WTC11 (cell line): ENCODE measurements at regions not wholly inside any gene's neighbourhood (a gene's known extent, or its start where the extent isn't known, plus 50 kb on each side); places are given as distances from the start of the nearest gene placed in this dataset.
A peak's percentile ranks its signal among the peaks of the same experiment; 100 is the strongest.

Experiments
- ATAC-seq: fragments of 200-7000 bp; cut with Tn5 transposase; 2 replicates; pipeline ENCODE4 v1.10.0; 2021; ENCODE audit warnings: mild to moderate bottlenecking, moderate library complexity
- CTCF ChIA-PET: fragments of 300-600 bp; sonication (Branson Sonifier 250); formaldehyde crosslinking; loops from one replicate; lab custom pipeline; 2021; ENCODE audit warnings: antibody characterized with exemption; lab: Charles Lee
- POLR2A ChIA-PET: fragments of 350-600 bp; sonication (Branson Sonifier 250); formaldehyde crosslinking; loops from one replicate; lab custom pipeline; 2021; ENCODE audit warnings: antibody characterized with exemption; lab: Charles Lee
- DNase-seq: peaks from one replicate; pipeline ENCODE4 v3.0.0; 2021; ENCODE audit warnings: low spot score
- H3K27ac Mint-ChIP-seq: 2 replicates; pipeline ENCODE4 v1.8.0; 2021; ENCODE audit warnings: mixed read lengths
- H3K27me3 Mint-ChIP-seq: 2 replicates; pipeline ENCODE4 v1.8.0; 2021; ENCODE audit warnings: low read depth, mild to moderate bottlenecking, moderate library complexity, mixed read lengths
- H3K36me3 Mint-ChIP-seq: 2 replicates; pipeline ENCODE4 v1.8.0; 2021; ENCODE audit warnings: mixed read lengths
- H3K4me1 Mint-ChIP-seq: 2 replicates; pipeline ENCODE4 v1.8.0; 2022; ENCODE audit warnings: mixed read lengths
- H3K4me3 Mint-ChIP-seq: 2 replicates; pipeline ENCODE4 v1.8.0; 2021; ENCODE audit warnings: mild to moderate bottlenecking, moderate library complexity, mixed read lengths
- H3K9me3 Mint-ChIP-seq: 2 replicates; pipeline ENCODE4 v1.8.0; 2021; ENCODE audit warnings: mixed read lengths
- AR ChIP-seq: fragments of 250-450 bp; sonication (Bioruptor Pico); IDR thresholded peaks from 2 replicates; pipeline ENCODE4 v1.9.0; 2021; ENCODE audit warnings: mild to moderate bottlenecking
- CDX4 ChIP-seq: fragments of 250-450 bp; sonication (Bioruptor Pico); IDR thresholded peaks from 2 replicates; pipeline ENCODE4 v1.9.0; 2021; ENCODE audit warnings: moderate library complexity, mild to moderate bottlenecking, inconsistent platforms, borderline replicate concordance
- EMX1 ChIP-seq: fragments of 250-450 bp; sonication (Bioruptor Pico); IDR thresholded peaks from 2 replicates; pipeline ENCODE4 v1.8.0; 2021; ENCODE audit warnings: mild to moderate bottlenecking
- FOXP1 ChIP-seq: sonication (generic); formaldehyde crosslinking; IDR thresholded peaks from 2 replicates; pipeline ENCODE4 v1.8.0; 2022; ENCODE audit warnings: missing genetic modification reagents, mild to moderate bottlenecking, moderate library complexity, borderline replicate concordance
- FOXP4 ChIP-seq: sonication (generic); formaldehyde crosslinking; IDR thresholded peaks from 2 replicates; pipeline ENCODE4 v1.8.0; 2022; ENCODE audit warnings: mild to moderate bottlenecking, missing genetic modification reagents
- MXD4 ChIP-seq: fragments of 250-450 bp; sonication (Bioruptor Pico); IDR thresholded peaks from 2 replicates; pipeline ENCODE4 v1.8.0; 2021; ENCODE audit warnings: mild to moderate bottlenecking, moderate library complexity, borderline replicate concordance
- MYBL2 ChIP-seq: sonication (generic); formaldehyde crosslinking; IDR thresholded peaks from 2 replicates; pipeline ENCODE4 v1.8.1; 2023; ENCODE audit warnings: mild to moderate bottlenecking, moderate library complexity, missing genetic modification reagents
- NR1H2 ChIP-seq: sonication (generic); formaldehyde crosslinking; IDR thresholded peaks from 2 replicates; pipeline ENCODE4 v1.9.0; 2021; ENCODE audit warnings: mild to moderate bottlenecking, moderate library complexity, missing genetic modification reagents
- NR2C2 ChIP-seq: sonication (generic); formaldehyde crosslinking; IDR thresholded peaks from 2 replicates; pipeline ENCODE4 v1.8.0; 2022; ENCODE audit warnings: mild to moderate bottlenecking, missing genetic modification reagents
- RELA ChIP-seq: sonication (generic); formaldehyde crosslinking; IDR thresholded peaks from 2 replicates; pipeline ENCODE4 v1.8.1; 2022; ENCODE audit warnings: missing genetic modification reagents, mild to moderate bottlenecking, borderline replicate concordance
- SMAD4 ChIP-seq: sonication (generic); formaldehyde crosslinking; IDR thresholded peaks from 2 replicates; pipeline ENCODE4 v1.8.0; 2022; ENCODE audit warnings: mild to moderate bottlenecking, missing genetic modification reagents
- USF2 ChIP-seq: sonication (generic); formaldehyde crosslinking; IDR thresholded peaks from 2 replicates; pipeline ENCODE4 v1.8.1; 2023; ENCODE audit warnings: mild to moderate bottlenecking, missing genetic modification reagents, moderate library complexity
- ZBTB21 ChIP-seq: sonication (generic); formaldehyde crosslinking; IDR thresholded peaks from 2 replicates; pipeline ENCODE4 v1.8.1; 2023; ENCODE audit warnings: mild to moderate bottlenecking, missing genetic modification reagents, borderline replicate concordance
- ZBTB43 ChIP-seq: sonication (generic); formaldehyde crosslinking; IDR thresholded peaks from 2 replicates; pipeline ENCODE4 v1.8.1; 2023; ENCODE audit warnings: mild to moderate bottlenecking, missing genetic modification reagents
- ZNF219 ChIP-seq: sonication (generic); formaldehyde crosslinking; IDR thresholded peaks from 2 replicates; pipeline ENCODE4 v1.8.0; 2023; ENCODE audit warnings: missing genetic modification reagents, mild to moderate bottlenecking, borderline replicate concordance
- ZNF281 ChIP-seq: sonication (generic); formaldehyde crosslinking; IDR thresholded peaks from 2 replicates; pipeline ENCODE4 v1.8.0; 2023; ENCODE audit warnings: mild to moderate bottlenecking, missing genetic modification reagents
- ZNF425 ChIP-seq: fragments of 250-450 bp; sonication (Bioruptor Pico); conservative IDR thresholded peaks from 2 replicates; pipeline ENCODE4 v1.9.0; 2021; ENCODE audit warnings: mild to moderate bottlenecking

GRCh38 chr10:78738861-78739260 lies 329.9 kb upstream of the ZMIZ1 start:
- no peaks in the 10 kb centered on the region for H3K36me3 Mint-ChIP-seq
- POLR2A ChIA-PET: no interaction called here
- H3K4me3 Mint-ChIP-seq: no peak overlapping the region
- DNase-seq: no peak
- CTCF ChIA-PET: no interaction called here
- H3K27ac Mint-ChIP-seq: no peak overlapping the region
- TF ChIP-seq USF2 (CRISPR knock-in tag) (no peak), FOXP1 (no peak), ZNF425 (CRISPR knock-in tag) (no peak), EMX1 (no peak), ZBTB21 (CRISPR knock-in tag) (no peak), ZNF281 (CRISPR knock-in tag) (no peak), NR2C2 (no peak), FOXP4 (no peak), MXD4 (CRISPR knock-in tag) (no peak)
- H3K4me1 Mint-ChIP-seq: peaks cover 41% of the 10 kb centered on the region
- no peak for ATAC-seq
- H3K27me3 Mint-ChIP-seq: no peaks in the 10 kb centered on the region; the same call in 1 of the 2 replicates
- peaks cover 14% of the 10 kb centered on the region for H3K9me3 Mint-ChIP-seq

GRCh38 chr10:78739444-78740053 lies 329.2 kb upstream of the ZMIZ1 start:
- H3K4me3 Mint-ChIP-seq: no peak overlapping the region
- ATAC-seq: peak; percentile 54
- no peaks in the 10 kb centered on the region; the same call in 1 of the 2 replicates for H3K27me3 Mint-ChIP-seq
- H3K4me1 Mint-ChIP-seq: peaks cover 41% of the 10 kb centered on the region
- no peaks in the 10 kb centered on the region for H3K36me3 Mint-ChIP-seq
- peaks cover 14% of the 10 kb centered on the region for H3K9me3 Mint-ChIP-seq
- ChIA-PET POLR2A (no interaction called here), CTCF (no interaction called here)
- TF ChIP-seq MYBL2 (CRISPR knock-in tag) (no peak), NR1H2 (no peak), ZNF425 (CRISPR knock-in tag) (no peak), CDX4 (CRISPR knock-in tag) (no peak), ZNF219 (no peak), RELA (CRISPR knock-in tag) (no peak), NR2C2 (no peak), SMAD4 (CRISPR knock-in tag) (no peak), AR (CRISPR knock-in tag) (no peak), ZBTB43 (CRISPR knock-in tag) (no peak)
- no peak for DNase-seq
- no peak overlapping the region for H3K27ac Mint-ChIP-seq
